ENCODE measurements at regions not wholly inside any gene's neighbourhood (a gene's known extent, or its start where the extent isn't known, plus 50 kb on each side); places are given as distances from the start of the nearest gene placed in this dataset.

DNA sequence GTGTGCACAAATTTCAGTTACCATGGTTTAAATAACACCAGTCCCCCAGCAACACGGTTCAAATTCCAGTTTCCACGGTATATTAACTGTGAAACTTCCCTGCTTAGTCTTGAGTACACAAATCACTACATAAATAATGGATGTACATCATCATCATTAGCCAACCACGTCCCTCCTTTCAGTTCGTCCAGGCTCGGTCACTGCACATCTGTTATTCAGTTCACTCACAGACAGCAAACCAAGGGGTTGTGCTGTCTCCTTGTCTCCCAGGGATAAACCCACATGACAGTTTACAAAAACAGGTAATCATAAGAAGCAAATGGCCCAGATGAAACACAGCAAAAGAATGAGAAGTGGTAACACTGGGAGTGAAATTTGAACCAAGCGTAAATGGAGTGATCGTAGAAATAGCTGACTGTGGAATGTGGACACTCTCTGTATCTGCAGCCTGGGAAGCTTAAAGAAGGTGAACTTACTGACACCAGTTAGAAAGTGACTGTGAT, 61.0 kb upstream of the RAD23B start:
- 89% methylated on average over 7 of the region's 7 CpGs; no CpG with 5 or more reads in 1 of the 2 experiments for WGBS, 2 experiments (ENCODE audit: extremely low coverage in 1 of 2, insufficient coverage in 1 of 2, insufficient read length in 1 of 2, insufficient replicate concordance in 2 of 2, low coverage in 1 of 2, low lambda C conversion rate in 2 of 2, missing lambda C conversion rate in 1 of 2)

More for the DNA sequence above, 61.0 kb upstream of the RAD23B start:
- Histone ChIP-seq H3K23ac (ENCODE audit: insufficient read length) (no peak overlapping the region), H3K14ac (ENCODE audit: insufficient read length) (no peak overlapping the region), H3K4ac (replicated peaks; ENCODE audit: insufficient read length, low read depth, low read length) (no peak overlapping the region), H3K9ac (replicated peaks in 1 of 4; ENCODE audit: extremely low read depth in 1 of 4, low read depth in 3 of 4, low read length in 3 of 4) (no peak overlapping the region), H4K8ac (ENCODE audit: extremely low read depth, insufficient read depth, low read length) (no peak overlapping the region), H3K4me1 (replicated peaks in 1 of 4; ENCODE audit: control insufficient read depth in 3 of 4, insufficient read depth in 4 of 4, low read length in 3 of 4) (peaks cover 0 to 3% (median 0%) of the 10 kb centered on the region in 4 experiments; a peak in 1 of 7 replicates), H3K79me1 (ENCODE audit: low read depth, low read length) (no peaks in the 10 kb centered on the region), H2BK12ac (ENCODE audit: low read depth, low read length) (no peak overlapping the region), H3K4me2 (ENCODE audit: insufficient read depth in 1 of 2, low read depth in 2 of 2, low read length in 2 of 2) (no peak overlapping the region), H3K27ac (ENCODE audit: low read depth, low read length) (no peak overlapping the region), H3K9me3 (ENCODE audit: insufficient read depth in 2 of 2, low read depth in 1 of 2, low read length in 1 of 2) (no peaks in the 10 kb centered on the region), H3K56ac (replicated peaks; ENCODE audit: insufficient read length, low read depth, low read length) (no peak overlapping the region), H3K79me2 (ENCODE audit: control insufficient read depth in 1 of 2, insufficient read depth in 2 of 2, low read length in 2 of 2) (no peaks in the 10 kb centered on the region), H3K4me3 (ENCODE audit: extremely low read depth in 1 of 4, insufficient read depth in 2 of 4, low read depth in 3 of 4, low read length in 4 of 4) (no peak overlapping the region), H2BK15ac (ENCODE audit: low read length) (no peak overlapping the region), H2AK5ac (ENCODE audit: low read depth, low read length) (no peak overlapping the region), H3K18ac (ENCODE audit: extremely low read depth, low read length) (no peak overlapping the region), H4K20me1 (replicated peaks in 1 of 2; ENCODE audit: control insufficient read depth in 1 of 2, insufficient read depth in 2 of 2, low read length in 2 of 2) (no peaks in the 10 kb centered on the region), H4K91ac (replicated peaks; ENCODE audit: insufficient read length, low read length) (no peak overlapping the region), H2BK20ac (ENCODE audit: low read length) (no peak overlapping the region), H4K5ac (ENCODE audit: insufficient read length, low read depth, low read length) (no peak overlapping the region), H2BK120ac (replicated peaks; ENCODE audit: low read depth, low read length) (no peak overlapping the region), H3K27me3 (replicated peaks in 1 of 4; ENCODE audit: control insufficient read depth in 3 of 4, extremely low read depth in 1 of 4, insufficient read depth in 3 of 4, low read length in 3 of 4) (no peaks in the 10 kb centered on the region), H3K23me2 (ENCODE audit: low read depth, low read length) (no peaks in the 10 kb centered on the region), H2AFZ (ENCODE audit: low read length) (no peak overlapping the region), H2BK5ac (ENCODE audit: low read depth, low read length) (no peak overlapping the region), H3K36me3 (ENCODE audit: control insufficient read depth in 2 of 4, insufficient read depth in 4 of 4, low read length in 3 of 4) (no peaks in the 10 kb centered on the region)
- DNase-seq (ENCODE audit: low read depth in 1 of 2, low spot score in 2 of 2) (no peak), FAIRE-seq (no peak)
- CTCF ChIA-PET (ENCODE audit: partially characterized antibody) = interaction anchor here (1.0 to 1.7 kb wide), 5 partner anchors 10 to 108 kb away, joined by 3 to 4 read pairs (median 3); no protein-coding TSS in a partner anchor
- POLR2A ChIA-PET (ENCODE audit: partially characterized antibody) = no interaction called here
- TF ChIP-seq PHF8 (conservative IDR thresholded peaks at IDR 0.05; ENCODE audit: low read depth, low read length) (no peak), SP2 (IDR thresholded peaks at IDR 0.05; ENCODE audit: low read length) (no peak), EGR1 (IDR thresholded peaks at IDR 0.05; ENCODE audit: borderline replicate concordance, low read depth, low read length) (no peak), POU5F1 (IDR thresholded peaks at IDR 0.05; ENCODE audit: low read depth, low read length) (no peak), SUZ12 (IDR thresholded peaks at IDR 0.05; ENCODE audit: low read length) (no peak), NANOG (IDR thresholded peaks at IDR 0.05; ENCODE audit: insufficient read depth, low read depth, low read length, poor library complexity, severe bottlenecking) (no peak), TAF7 (optimal IDR thresholded peaks at IDR 0.05; ENCODE audit: borderline replicate concordance, low read depth, low read length) (no peak), KDM1A (IDR thresholded peaks at IDR 0.05; ENCODE audit: borderline replicate concordance, low read length) (no peak), SRF (IDR thresholded peaks at IDR 0.05; ENCODE audit: low read depth, low read length) (no peak), YY1 (IDR thresholded peaks at IDR 0.05; ENCODE audit: low read depth, low read length) (no peak), CHD2 (IDR thresholded peaks at IDR 0.05; ENCODE audit: low read length) (no peak), POLR2A (IDR thresholded peaks at IDR 0.05; ENCODE audit: control extremely low read depth in 1 of 2, low read depth in 2 of 2, low read length in 2 of 2) (no peak)
- TF ChIP-seq, protein P1, sequence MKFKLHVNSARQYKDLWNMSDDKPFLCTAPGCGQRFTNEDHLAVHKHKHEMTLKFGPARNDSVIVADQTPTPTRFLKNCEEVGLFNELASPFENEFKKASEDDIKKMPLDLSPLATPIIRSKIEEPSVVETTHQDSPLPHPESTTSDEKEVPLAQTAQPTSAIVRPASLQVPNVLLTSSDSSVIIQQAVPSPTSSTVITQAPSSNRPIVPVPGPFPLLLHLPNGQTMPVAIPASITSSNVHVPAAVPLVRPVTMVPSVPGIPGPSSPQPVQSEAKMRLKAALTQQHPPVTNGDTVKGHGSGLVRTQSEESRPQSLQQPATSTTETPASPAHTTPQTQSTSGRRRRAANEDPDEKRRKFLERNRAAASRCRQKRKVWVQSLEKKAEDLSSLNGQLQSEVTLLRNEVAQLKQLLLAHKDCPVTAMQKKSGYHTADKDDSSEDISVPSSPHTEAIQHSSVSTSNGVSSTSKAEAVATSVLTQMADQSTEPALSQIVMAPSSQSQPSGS (IDR thresholded peaks at IDR 0.05; ENCODE audit: low read length) = no peak
